HepG2 (cell line): ENCODE measurements at regions not wholly inside any gene's neighbourhood (a gene's known extent, or its start where the extent isn't known, plus 50 kb on each side); places are given as distances from the start of the nearest gene placed in this dataset.

Experiments
- BCLAF1 ChIP-seq: fragments of 450-650 bp; IDR thresholded peaks from 2 replicates; pipeline ENCODE4 v1.6.1; 2017; ENCODE audit warnings: mild to moderate bottlenecking
- HNF4G ChIP-seq, 2 experiments: sonication (generic) in 1 of 2; formaldehyde crosslinking in 1 of 2; IDR thresholded peaks; 2 replicates each; pipeline versions ENCODE4 v1.4.0 to v1.6.1; 2011 to 2020; ENCODE audit warnings: borderline replicate concordance in 2 of 2, low read depth in 2 of 2, mild to moderate bottlenecking in 2 of 2, low read length in 1 of 2, missing genetic modification reagents in 1 of 2, moderate library complexity in 1 of 2
- HOXD1 ChIP-seq: sonication (generic); formaldehyde crosslinking; IDR thresholded peaks from 2 replicates; pipeline ENCODE4 v1.5.0; 2020; ENCODE audit warnings: missing genetic modification reagents
- KLF11 ChIP-seq: IDR thresholded peaks from 2 replicates; pipeline ENCODE4 v1.6.1; 2016; ENCODE audit warnings: missing compliant biosample characterization
- MED1 ChIP-seq: sonication (generic); formaldehyde crosslinking; IDR thresholded peaks from 2 replicates; pipeline ENCODE4 v1.4.0; 2020; ENCODE audit warnings: missing genetic modification reagents
- RAD21 ChIP-seq: fragments of 450-650 bp; formaldehyde crosslinking; IDR thresholded peaks from 2 replicates; pipeline ENCODE4 v1.5.0; 2020; ENCODE audit warnings: mild to moderate bottlenecking
- ZNF234 ChIP-seq: sonication (generic); formaldehyde crosslinking; conservative IDR thresholded peaks from 2 replicates; pipeline ENCODE4 v1.5.1; 2020; ENCODE audit warnings: mild to moderate bottlenecking, missing genetic modification reagents
- ZNF816 ChIP-seq: sonication (generic); formaldehyde crosslinking; IDR thresholded peaks from 2 replicates; pipeline ENCODE4 v1.8.0; 2022; ENCODE audit warnings: missing genetic modification reagents, mild to moderate bottlenecking, borderline replicate concordance
- ZSCAN25 ChIP-seq: sonication (generic); formaldehyde crosslinking; IDR thresholded peaks from 2 replicates; pipeline ENCODE4 v1.8.0; 2022; ENCODE audit warnings: mild to moderate bottlenecking, missing genetic modification reagents
- TF ChIP-seq, protein P1 (sequence below): IDR thresholded peaks from 2 replicates; pipeline ENCODE4 v1.6.1; 2016; ENCODE audit warnings: missing compliant biosample characterization, missing genetic modification reagents, borderline replicate concordance
- TF ChIP-seq, protein P2 (sequence below): sonication (generic); formaldehyde crosslinking; IDR thresholded peaks from 2 replicates; pipeline ENCODE4 v1.4.0; 2020; ENCODE audit warnings: missing genetic modification reagents; ENCODE audit errors: not compliant biosample characterization
- TF ChIP-seq, protein P3 (sequence below): sonication (generic); formaldehyde crosslinking; IDR thresholded peaks from 2 replicates; pipeline ENCODE4 v1.4.0; 2020; ENCODE audit warnings: missing genetic modification reagents, borderline replicate concordance
- TF ChIP-seq, protein P4 (sequence below), 2 experiments: sonication (generic) in 1 of 2; formaldehyde crosslinking in 1 of 2; IDR thresholded peaks; 2 replicates each; pipeline versions ENCODE4 v1.4.0 to v1.6.1; 2016 to 2020; ENCODE audit warnings: borderline replicate concordance in 1 of 2, low read depth in 1 of 2, mild to moderate bottlenecking in 1 of 2, missing genetic modification reagents in 1 of 2

- TF ChIP-seq, protein P1, sequence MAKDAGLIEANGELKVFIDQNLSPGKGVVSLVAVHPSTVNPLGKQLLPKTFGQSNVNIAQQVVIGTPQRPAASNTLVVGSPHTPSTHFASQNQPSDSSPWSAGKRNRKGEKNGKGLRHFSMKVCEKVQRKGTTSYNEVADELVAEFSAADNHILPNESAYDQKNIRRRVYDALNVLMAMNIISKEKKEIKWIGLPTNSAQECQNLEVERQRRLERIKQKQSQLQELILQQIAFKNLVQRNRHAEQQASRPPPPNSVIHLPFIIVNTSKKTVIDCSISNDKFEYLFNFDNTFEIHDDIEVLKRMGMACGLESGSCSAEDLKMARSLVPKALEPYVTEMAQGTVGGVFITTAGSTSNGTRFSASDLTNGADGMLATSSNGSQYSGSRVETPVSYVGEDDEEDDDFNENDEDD (CRISPR knock-in tag), result no peak
- no peak for TF ChIP-seq MED1 (CRISPR knock-in tag)
- TF ChIP-seq, protein P2, sequence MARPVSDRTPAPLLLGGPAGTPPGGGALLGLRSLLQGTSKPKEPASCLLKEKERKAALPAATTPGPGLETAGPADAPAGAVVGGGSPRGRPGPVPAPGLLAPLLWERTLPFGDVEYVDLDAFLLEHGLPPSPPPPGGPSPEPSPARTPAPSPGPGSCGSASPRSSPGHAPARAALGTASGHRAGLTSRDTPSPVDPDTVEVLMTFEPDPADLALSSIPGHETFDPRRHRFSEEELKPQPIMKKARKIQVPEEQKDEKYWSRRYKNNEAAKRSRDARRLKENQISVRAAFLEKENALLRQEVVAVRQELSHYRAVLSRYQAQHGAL, result no peak
- no peak for TF ChIP-seq KLF11 (CRISPR knock-in tag)
- TF ChIP-seq, protein P3, sequence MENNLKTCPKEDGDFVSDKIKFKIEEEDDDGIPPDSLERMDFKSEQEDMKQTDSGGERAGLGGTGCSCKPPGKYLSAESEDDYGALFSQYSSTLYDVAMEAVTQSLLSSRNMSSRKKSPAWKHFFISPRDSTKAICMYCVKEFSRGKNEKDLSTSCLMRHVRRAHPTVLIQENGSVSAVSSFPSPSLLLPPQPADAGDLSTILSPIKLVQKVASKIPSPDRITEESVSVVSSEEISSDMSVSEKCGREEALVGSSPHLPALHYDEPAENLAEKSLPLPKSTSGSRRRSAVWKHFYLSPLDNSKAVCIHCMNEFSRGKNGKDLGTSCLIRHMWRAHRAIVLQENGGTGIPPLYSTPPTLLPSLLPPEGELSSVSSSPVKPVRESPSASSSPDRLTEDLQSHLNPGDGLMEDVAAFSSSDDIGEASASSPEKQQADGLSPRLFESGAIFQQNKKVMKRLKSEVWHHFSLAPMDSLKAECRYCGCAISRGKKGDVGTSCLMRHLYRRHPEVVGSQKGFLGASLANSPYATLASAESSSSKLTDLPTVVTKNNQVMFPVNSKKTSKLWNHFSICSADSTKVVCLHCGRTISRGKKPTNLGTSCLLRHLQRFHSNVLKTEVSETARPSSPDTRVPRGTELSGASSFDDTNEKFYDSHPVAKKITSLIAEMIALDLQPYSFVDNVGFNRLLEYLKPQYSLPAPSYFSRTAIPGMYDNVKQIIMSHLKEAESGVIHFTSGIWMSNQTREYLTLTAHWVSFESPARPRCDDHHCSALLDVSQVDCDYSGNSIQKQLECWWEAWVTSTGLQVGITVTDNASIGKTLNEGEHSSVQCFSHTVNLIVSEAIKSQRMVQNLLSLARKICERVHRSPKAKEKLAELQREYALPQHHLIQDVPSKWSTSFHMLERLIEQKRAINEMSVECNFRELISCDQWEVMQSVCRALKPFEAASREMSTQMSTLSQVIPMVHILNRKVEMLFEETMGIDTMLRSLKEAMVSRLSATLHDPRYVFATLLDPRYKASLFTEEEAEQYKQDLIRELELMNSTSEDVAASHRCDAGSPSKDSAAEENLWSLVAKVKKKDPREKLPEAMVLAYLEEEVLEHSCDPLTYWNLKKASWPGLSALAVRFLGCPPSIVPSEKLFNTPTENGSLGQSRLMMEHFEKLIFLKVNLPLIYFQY (CRISPR knock-in tag), result no peak
- TF ChIP-seq HNF4G (IDR thresholded peaks at IDR 0.05; ENCODE audit: borderline replicate concordance, low read depth, low read length), result peak; percentile 51; the same call in 1 of the 2 replicates
- TF ChIP-seq HNF4G (CRISPR knock-in tag; IDR thresholded peaks at IDR 0.05; ENCODE audit: borderline replicate concordance, low read depth), result no peak
- no peak for TF ChIP-seq ZNF816
- TF ChIP-seq, protein P4, sequence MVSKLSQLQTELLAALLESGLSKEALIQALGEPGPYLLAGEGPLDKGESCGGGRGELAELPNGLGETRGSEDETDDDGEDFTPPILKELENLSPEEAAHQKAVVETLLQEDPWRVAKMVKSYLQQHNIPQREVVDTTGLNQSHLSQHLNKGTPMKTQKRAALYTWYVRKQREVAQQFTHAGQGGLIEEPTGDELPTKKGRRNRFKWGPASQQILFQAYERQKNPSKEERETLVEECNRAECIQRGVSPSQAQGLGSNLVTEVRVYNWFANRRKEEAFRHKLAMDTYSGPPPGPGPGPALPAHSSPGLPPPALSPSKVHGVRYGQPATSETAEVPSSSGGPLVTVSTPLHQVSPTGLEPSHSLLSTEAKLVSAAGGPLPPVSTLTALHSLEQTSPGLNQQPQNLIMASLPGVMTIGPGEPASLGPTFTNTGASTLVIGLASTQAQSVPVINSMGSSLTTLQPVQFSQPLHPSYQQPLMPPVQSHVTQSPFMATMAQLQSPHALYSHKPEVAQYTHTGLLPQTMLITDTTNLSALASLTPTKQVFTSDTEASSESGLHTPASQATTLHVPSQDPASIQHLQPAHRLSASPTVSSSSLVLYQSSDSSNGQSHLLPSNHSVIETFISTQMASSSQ (IDR thresholded peaks at IDR 0.05; ENCODE audit: low read depth), result peak; percentile 68; the same call in 1 of the 2 replicates
- TF ChIP-seq, protein P4 (CRISPR knock-in tag; IDR thresholded peaks at IDR 0.05; ENCODE audit: borderline replicate concordance), result no peak
- TF ChIP-seq HOXD1 (CRISPR knock-in tag), result no peak
- TF ChIP-seq RAD21 (CRISPR knock-in tag), result no peak
- no peak for TF ChIP-seq BCLAF1
- TF ChIP-seq ZSCAN25 (CRISPR knock-in tag), result no peak
- TF ChIP-seq ZNF234, result no peak
These were observed 139.8 kb upstream of the STX18 start (continued) for GRCh38 chr4:4681653-4682052.
